Upper lobe of left lung (tissue), 4 donors: ENCODE measurements at regions not wholly inside any gene's neighbourhood (a gene's known extent, or its start where the extent isn't known, plus 50 kb on each side); places are given as distances from the start of the nearest gene placed in this dataset.

Source experiments
- EP300 ChIP-seq, 4 donors: sonication (generic); formaldehyde crosslinking; IDR thresholded peaks; one replicate each; pipeline ENCODE4 v1.5.1; 2017; ENCODE audit warnings: antibody characterized with exemption in 4 of 4, control low read depth in 2 of 4
- POLR2A ChIP-seq, 4 donors: fragments of 450-650 bp; IDR thresholded peaks; one replicate each; pipeline ENCODE4 v1.5.1; 2016 to 2017; ENCODE audit warnings: antibody characterized with exemption in 4 of 4, mild to moderate bottlenecking in 2 of 4

- TF ChIP-seq EP300 (IDR thresholded peaks at IDR 0.05) (no peak), POLR2A (IDR thresholded peaks at IDR 0.05) (no peak)
Observed at GRCh38 chr19:28245937-28246336, 967.0 kb downstream of the UQCRFS1 start.
